ENCODE measurements at regions not wholly inside any gene's neighbourhood (a gene's known extent, or its start where the extent isn't known, plus 50 kb on each side); places are given as distances from the start of the nearest gene placed in this dataset.

- TF ChIP-seq ETS1 (IDR thresholded peaks at IDR 0.05): no peak
Observed at GRCh38 chr5:2890011-2890410, 138.5 kb upstream of the IRX2 start (continued).

GRCh38 chr5:2888520-2889060 lies 137.1 kb upstream of the IRX2 start:
- ATAC-seq (no peak), DNase-seq (ENCODE audit: low spot score) (no peak)
- TF ChIP-seq REST (IDR thresholded peaks at IDR 0.05; ENCODE audit: unreplicated experiment) (no peak), JUNB (IDR thresholded peaks at IDR 0.05; ENCODE audit: unreplicated experiment) (no peak), ZNF331 (CRISPR knock-in tag; IDR thresholded peaks at IDR 0.05; ENCODE audit: low read depth) (no peak), NANOG (IDR thresholded peaks at IDR 0.05; ENCODE audit: borderline replicate concordance) (no peak), ETS1 (IDR thresholded peaks at IDR 0.05) (no peak)
- H3K9me2 ChIP-seq (ENCODE audit: insufficient read depth): no peaks in the 10 kb centered on the region
- no peaks in the 10 kb centered on the region for H4K20me1 ChIP-seq (replicated peaks; ENCODE audit: insufficient read depth)
- H3K27ac Mint-ChIP-seq: no peak overlapping the region
- H3K79me2 ChIP-seq (replicated peaks; ENCODE audit: insufficient read depth): no peaks in the 10 kb centered on the region
- H2AFZ ChIP-seq: no peak overlapping the region
- H3K4me1 Mint-ChIP-seq: peaks cover 6% of the 10 kb centered on the region; the same call in 2 of the 3 replicates
- no peak overlapping the region for H3K4me3 Mint-ChIP-seq
- H3K4me1 ChIP-seq (ENCODE audit: insufficient read depth): 0 out of 2 replicates have a peak, but pooled peaks cover 3% of the 10 kb centered on the region
- no peak overlapping the region for H3K4me2 ChIP-seq
- no peaks in the 10 kb centered on the region for H3K36me3 Mint-ChIP-seq (ENCODE audit: low read depth)
- H3K9me3 Mint-ChIP-seq: no peaks in the 10 kb centered on the region
- no peaks in the 10 kb centered on the region for H3K36me3 ChIP-seq (ENCODE audit: insufficient read depth)
- no peak overlapping the region for H3K27ac ChIP-seq (ENCODE audit: low read depth)
- H3K4me3 ChIP-seq: no peak overlapping the region
- no peaks in the 10 kb centered on the region for H3F3A ChIP-seq (replicated peaks; ENCODE audit: low read depth)
- H3K27me3 Mint-ChIP-seq (ENCODE audit: insufficient read depth, low read depth, poor library complexity): peaks cover 3% of the 10 kb centered on the region
- no peaks in the 10 kb centered on the region for H3K27me3 ChIP-seq (ENCODE audit: insufficient read depth)
